Hematopoietic multipotent progenitor cell (in vitro differentiated cells): ENCODE measurements at regions not wholly inside any gene's neighbourhood (a gene's known extent, or its start where the extent isn't known, plus 50 kb on each side); places are given as distances from the start of the nearest gene placed in this dataset.

ENCODE experiments used
- DNase-seq, 3 donors: peaks; one replicate each; pipeline ENCODE4 v3.0.0-alpha.2; 2011 to 2015; ENCODE audit warnings: low read depth in 2 of 3, low spot score in 2 of 3

DNA sequence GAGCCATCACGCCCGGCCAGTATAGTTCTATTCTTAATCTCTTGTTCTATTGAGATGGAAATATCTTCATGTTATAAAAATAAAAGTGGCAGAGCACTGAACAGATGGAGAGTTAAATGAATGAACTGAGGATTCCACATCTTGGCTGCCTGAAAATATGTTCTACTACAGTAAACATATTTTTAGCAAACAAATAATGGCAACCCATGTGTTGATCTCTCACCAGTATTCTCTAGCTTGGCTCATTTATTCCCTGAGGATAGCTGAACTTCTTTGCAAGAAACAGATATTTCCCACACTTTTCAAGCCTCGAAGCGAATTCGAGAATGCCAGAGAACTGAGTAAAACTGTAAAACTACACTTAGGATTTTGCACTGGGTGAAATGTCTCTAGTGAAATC is 58.9 kb downstream of the DIRAS3 start:
- DNase-seq, result no peak

DNA sequence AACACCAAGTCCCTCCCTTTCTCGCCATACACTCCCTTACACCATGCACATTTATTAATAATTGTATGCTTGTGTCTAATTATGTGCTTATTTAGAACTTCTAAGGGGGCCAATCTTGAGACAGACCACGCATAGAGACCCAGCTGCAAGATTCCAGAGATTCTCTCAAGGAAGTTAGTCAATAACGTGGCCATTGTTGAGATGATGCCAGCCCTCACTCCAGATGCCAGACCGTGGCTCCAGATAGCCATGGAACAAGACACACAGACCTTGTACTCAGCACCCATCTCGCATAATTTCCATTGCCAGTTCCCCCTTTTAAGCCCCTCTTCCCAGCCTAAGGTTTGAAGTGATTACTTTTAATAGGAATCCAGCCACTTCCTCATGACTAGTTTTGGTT is 62.4 kb downstream of the DIRAS3 start:
- no peak for DNase-seq

DNA sequence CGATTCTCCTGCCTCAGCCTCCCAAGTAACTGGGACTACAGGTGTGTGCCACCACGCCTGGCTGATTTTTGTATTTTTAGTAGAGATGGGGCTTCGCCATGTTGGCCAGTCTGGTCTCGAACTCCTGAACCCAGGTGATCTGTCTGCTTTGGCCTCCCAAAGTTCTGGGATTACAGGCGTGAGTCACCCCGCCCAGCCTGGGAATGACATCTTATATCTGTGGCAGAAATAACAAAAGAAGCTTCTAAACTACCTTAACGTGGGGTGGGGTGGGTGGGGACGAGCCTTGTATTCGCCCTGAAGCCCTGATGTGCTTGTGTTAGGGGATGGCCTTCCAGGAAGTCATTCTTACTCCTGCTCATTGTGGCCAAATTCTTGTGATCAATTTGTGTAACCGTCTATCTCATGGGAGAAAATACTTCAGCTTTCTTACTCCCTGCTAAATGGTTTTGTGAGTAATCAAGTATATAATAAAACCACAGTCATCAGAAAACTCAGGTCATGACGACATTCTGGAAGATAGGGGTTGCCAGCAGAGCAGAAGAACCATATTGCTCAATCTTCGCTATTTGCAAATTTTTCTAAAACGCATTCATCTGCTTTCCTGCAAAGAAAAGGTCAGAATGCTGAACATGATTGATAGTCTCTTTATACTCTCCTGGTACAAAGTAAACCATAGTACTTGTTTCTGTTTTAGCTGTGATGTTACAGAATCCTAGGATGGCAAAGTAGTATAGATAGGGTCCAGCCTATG is 63.2 kb downstream of the DIRAS3 start:
- DNase-seq, result no peak

DNA sequence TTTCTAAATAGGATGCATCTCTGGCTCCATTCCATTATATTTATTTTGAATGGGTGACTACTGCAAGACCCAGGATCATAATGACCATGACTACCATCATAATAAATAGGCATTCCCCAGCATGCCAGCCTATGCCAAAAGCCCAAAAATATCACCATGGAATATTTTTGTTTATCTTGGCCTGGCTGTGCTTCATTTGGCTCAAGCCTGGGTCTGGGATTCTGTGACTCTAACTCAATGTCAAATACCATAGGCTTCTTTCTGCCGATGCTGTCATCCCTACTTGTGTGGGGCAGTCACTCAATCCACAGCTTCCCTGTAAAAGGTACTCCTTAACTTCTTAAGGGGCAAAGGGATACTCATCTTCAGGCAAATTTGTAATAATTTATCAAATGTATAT is 66.6 kb downstream of the DIRAS3 start:
- DNase-seq, result no peak

DNA sequence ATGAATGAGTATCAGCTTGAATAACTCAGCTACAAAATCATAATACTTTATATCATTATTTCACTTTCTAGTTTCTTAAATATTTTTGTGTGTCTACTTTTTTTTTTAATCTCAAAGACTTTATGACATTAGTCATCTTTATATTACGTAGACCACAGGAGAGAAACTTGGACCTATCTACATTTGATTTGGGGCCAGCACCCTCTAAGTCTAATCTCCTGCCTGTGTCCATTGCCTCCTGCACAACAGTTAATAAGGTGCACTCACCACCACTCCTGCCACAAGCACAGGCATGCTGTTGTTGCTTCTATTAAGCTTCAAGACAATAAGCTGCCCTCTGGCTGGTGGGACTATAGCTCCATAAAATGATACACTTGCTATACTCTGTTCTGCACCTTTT is 70.4 kb downstream of the DIRAS3 start:
- no peak for DNase-seq

DNA sequence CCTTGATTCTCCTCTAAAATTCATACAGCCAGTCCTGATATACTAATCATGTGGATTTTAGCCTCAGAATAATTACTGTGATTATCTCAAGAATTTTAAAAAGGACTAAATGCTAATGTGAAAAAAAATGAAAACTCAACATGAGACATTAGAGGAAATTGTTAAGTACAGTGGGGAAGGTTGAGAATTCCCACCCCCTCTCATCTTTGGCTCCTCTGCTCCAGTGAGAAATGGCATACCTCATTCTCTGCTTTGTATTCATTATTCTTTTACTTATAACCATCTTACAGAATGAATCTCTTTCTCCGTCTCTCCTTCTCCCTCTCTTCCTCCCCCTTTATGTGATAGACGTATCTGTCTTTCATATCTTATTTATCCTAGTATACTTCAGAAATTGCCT is 70.9 kb downstream of the DIRAS3 start:
- DNase-seq, result no peak

DNA sequence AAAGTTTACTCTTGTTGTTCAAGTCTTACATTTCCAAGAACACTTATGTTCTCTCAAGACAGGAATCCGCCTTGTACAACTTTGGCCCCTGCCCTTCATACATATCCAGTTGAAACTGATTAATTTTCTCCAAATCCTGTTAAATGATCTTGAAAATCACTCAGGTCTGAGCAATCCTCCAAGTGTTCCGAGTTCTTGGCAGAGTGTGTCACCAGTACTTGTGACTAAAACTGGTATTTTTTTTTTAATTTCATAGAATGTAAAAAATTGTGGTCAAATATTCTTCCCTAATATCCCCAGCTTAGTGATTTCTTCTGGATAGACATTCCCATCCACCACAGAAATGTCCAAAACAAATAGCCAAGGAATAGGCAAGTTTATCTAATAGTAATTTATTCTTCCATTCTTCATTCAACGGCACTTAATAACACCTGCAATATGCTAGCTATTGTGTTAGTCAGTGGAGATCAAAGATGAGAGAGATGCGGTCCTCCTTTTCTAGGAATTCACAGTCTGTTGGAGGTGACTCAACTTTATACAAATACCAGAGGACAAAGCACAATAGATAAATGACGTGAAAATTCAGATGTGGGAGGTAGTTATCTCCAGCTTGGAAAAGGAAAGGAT is 71.4 kb downstream of the DIRAS3 start:
- no peak for DNase-seq

DNA sequence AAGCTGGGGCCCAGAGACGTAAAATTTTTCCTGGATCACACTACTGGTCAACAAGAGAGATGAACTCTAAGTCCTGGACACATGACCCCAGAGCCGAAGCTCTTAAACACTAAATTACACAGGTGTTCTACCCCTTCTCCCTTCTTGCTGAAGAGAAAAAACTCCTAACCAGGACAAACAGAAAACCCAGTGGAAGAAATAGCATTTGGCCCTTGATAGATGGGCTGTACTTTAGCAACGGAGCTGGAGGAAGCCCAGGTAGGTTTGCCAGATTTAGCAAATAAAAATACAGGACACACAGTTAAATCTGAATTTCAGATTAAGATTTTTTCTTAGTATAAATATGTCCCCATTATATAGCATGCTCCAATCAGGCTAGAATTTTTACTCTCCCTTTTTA is 72.7 kb downstream of the DIRAS3 start:
- no peak for DNase-seq

DNA sequence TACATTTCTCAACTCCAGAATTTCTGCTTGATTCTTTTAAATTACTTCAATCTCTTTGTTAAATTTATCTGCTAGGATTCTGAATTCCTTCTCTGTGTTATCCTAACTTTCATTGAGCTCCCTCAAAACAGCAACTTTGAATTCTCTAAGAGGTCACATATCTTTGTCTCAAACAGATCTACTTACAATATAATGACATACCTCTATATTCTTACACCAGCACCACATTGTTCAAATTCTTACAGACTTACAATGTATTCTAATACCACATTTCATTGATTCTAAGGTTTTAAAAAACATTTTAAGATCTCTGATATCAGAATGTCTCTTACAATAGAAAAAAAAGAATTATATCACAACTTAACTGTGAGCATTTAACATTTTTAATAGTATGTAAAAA is 77.4 kb downstream of the DIRAS3 start:
- DNase-seq, result no peak

DNA sequence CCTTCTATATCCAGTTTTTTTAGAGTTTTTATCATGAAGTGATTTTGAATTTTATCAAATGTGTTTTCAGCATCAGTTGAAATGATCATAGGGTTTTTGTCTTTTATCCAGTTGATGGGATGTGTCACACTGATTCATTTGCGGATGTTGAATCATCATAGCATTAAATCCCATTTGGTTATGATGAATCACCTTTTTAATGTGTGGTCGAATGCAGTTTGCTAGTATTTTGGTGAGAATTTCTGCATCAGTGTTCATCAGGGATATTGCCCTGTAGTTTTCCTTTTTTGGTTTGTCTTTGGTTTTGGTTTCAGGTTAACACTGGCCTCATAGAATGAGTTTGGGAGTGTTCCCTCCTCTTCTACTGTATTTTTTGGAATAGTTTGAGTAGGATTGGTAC is 80.3 kb downstream of the DIRAS3 start:
- DNase-seq, result no peak

DNA sequence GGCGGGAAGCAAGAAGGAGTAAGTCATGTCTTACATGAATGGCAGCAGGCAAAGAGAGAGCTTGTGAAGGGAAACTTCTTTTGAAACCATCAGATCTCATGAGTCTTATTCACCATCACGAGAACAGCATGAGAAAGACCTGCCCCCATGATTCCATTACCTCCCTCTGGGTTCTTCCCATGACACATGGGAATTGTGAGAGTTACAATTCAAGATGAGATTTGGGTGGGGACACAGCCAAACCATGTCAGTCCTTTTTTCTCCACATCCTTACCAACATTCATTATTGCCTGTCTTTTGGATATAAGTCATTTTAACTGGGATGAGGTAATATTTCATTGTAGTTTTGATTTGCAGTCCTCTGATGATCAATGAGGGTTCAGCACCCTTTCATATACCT is 81.0 kb downstream of the DIRAS3 start:
- no peak for DNase-seq

DNA sequence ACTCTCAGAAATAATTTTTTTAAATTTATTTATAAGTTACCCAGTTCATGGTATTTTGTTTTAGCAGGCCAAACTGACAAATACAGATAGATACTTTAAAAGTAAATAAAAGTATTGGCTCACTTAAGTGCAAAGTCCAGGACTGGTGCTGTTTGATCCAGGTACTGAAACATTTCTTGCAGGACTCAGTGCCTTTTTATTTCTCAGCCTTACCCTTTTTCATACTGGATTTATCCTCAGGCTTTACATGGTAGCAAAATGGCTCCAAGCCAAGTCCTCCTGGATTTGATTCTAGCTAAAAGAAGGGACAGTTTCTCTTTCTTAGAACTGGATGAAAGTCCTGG is 83.8 kb downstream of the DIRAS3 start:
- DNase-seq, result no peak

DNA sequence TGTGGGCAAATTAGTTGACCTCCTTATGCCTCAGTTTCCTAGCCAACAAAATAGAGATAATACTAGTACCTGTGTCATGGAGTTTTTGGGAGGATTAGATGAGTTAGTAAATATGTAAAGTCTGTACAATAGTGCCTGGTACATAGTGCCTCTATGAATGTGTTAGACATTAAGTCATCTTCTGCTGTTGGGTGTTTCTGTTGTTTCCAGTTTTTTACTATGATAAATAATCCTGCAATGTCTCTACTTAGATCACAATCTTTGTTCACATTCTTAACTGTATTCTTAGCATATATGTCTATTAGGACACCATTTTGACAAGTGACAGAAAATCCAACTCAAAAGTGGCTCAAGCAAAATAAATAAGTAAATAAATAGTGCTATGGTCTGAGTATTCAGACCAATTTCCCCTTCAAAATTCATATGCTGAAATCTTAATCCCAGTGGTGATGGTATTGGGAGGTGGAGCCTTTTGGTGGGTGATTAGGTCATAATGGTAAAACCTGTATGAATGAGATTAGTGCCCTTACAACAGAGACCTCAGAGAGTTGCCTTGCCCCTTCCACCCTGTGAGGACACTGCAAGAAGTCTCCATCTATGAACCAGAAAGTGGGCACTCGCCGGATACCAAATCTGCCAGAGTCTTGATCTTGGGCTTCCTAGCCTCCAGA is 84.3 kb downstream of the DIRAS3 start:
- DNase-seq, result no peak

DNA sequence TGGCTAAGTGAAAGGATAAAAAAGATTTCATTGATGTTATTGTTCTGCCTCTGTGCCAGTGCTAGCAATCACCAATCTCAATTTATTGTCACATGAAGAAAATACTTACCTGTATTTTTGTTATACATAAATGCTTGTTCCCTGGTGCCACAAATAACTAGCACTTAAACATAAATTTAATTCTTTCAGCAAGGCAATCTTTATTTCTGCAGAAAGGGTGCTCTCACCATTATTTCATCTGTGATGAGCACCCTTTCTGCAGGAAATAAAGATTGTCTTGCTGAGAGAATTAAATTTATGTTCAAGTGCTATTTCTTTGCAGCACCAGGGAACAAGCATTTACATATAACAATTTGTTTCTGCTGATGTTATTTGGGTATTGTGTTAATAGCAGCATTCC is 87.2 kb downstream of the DIRAS3 start:
- DNase-seq, result no peak

DNA sequence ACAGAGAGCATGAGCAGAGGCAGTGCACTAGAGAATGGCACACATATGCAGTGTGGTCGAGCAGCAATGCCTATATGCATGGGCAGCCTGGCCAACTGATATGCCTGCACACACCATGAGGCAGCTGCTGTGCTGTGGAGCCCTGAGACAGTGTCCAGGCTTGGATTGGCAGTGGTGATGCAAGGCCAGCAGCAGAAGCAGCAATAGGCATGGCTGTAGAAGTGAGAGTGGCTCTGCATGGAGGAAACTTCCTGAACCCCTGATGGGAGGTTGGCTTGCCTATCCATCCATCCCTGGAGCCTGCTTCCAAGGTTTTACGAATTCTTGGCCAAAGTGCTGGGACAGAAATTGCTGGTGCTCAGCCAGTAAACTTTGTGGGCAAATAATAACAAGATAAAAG is 89.7 kb downstream of the DIRAS3 start:
- no peak for DNase-seq

DNA sequence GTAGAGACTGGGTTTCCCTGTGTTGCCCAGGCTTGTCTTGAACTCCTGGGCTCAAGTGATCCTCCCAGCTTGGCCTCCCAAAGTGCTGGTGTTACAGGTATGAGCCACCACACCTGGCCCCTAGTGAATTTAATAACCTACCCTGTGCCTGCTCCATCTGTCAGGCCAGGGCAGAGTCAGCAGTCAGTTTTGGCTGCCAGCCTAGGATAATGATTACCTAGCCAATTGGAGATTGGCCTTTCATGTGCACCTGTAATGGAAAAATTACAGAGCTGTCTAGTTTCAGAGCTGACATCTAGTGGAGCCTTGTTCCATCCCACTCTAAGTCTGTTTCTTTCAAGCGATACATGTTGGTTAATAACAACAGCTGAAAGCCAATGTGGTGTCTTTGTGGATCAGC is 92.0 kb downstream of the DIRAS3 start:
- DNase-seq, result no peak

DNA sequence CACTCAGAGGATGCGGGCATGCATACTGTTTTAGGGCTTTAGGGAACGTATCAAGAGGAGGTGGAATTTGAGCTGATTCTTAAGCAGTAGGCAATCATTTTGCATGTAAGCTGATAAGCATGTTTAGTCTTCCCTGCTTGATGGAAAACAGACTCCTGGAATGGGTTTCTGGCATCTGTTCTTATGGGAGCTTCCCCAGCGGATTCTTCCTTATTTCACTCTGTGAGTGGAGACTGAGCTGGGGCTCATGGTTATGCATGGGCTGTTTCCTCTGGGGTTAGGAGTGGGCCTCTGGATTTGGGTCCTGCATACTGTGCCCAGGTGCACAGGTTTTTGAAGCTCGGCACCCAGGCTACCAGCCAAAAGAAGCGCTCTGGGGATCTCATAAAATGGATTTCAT is 93.4 kb downstream of the DIRAS3 start:
- no peak for DNase-seq

DNA sequence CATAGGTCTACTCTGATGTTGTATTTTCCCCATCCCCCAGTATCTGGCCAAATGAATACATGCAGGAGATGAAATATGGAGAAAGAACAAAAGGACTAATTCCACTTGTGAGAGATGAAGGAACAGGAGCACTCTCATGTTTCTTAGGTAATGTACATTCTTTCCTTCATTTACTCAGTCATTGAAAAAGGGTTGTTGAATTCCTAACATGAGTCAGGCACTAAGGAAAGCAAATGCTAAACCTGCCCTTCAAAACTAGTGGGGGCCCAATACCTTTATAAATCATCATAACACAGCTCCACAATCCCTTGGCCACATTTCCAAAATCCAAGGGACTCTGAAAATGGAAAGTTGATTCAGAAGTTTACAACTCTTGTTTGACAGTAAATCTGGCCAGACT is 94.3 kb downstream of the DIRAS3 start:
- no peak for DNase-seq

DNA sequence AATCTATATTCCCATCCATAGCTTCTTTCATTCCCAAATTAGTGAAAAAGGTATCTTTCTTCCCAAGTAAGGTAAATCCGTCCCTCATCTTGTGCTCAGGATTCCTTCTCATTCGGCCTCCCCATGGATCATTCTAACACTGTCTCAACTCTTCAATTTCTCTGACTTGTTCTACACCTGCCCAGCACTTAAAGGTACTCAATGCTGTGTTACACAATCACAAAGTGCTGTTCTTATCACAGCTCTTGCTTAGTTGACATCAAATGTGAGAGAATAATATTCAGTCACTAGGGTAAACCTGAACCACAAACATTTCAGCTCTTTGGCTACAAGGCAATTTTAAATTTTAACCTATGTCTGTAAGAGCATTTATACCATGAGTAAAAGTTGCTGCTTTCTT is 94.8 kb downstream of the DIRAS3 start:
- DNase-seq, result no peak

DNA sequence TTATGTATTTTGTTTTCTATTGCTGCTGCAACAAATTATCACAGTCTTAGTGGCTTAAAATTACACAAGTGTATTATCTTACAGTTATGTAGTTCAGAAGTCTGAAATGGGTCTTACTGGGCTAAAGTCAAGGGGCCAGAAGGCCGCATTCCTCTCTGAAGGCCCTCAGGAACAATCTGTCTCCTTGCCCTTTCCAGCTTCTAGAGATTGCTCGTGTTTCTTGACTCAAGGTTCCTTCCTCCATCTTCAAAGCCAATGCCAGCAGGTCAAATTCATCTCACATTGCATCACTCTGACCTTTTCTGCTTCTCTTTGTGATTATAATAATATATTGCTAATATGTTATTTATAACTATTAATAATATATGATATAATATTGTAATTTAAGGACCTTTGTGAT is 97.1 kb downstream of the DIRAS3 start:
- DNase-seq, result no peak

DNA sequence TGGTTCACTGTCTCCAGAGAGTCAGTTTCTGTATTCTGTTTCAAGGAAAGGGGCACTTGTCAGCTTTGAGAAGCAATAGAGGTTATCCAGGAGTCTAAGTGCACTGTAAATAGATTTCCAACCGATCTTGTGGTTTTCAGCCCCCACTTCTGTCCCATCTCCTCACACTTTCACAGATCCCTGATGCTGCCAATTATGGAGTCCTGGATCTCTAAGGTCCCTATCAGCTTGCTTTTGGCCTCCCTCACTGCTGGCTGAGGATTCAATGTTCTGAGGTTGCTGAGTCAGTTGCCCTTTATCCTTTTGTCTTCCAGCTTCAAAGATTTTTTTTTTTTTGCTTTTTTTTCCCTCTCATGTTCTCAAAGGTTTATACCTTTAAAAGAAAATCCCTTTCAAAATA is 98.4 kb downstream of the DIRAS3 start:
- DNase-seq, result no peak

DNA sequence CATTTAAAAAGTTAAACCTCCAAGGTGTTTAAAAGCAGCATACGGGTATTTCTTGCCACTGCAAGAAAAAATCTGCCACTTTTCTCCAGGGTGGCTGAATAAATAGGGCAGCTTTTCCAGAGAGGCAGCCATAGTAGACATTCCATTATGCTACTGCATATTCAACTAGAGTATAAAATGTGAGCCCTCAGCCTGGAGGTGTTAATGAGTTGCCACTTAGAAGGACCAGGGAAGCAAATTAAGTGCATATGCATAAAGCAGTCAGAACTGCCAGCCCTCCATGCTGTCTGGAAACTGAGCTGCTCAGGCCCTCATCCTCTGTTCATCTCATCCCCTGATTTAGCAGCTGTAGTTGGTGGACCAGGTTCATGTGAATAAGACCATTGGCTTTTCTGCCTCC is 99.4 kb downstream of the DIRAS3 start:
- no peak for DNase-seq
